ENCODE measurements at regions not wholly inside any gene's neighbourhood (a gene's known extent, or its start where the extent isn't known, plus 50 kb on each side); places are given as distances from the start of the nearest gene placed in this dataset.

DNA sequence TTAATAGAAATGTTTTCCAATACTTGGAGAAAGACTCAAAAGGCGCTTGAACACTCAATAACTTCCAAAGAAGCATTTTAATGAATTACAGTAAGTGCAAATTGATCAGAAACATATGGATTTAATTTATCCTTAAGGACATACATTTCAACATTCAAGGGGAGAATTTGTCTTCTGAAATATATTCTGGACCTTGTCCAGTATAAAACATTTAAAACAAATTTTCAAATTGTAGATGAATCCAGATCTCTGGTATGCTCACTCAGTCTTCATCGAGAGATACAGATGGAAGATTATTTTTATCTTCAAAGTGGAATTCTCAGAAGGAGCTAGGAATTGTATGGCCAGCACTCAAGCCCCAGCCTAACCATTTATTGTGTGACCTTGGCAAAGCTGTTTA lies 310.4 kb downstream of the ZNF674 start:
- no peak overlapping the region for H2AK9ac ChIP-seq (replicated peaks; ENCODE audit: low read depth, low read length, poor library complexity)
- no peak overlapping the region for H3K23ac ChIP-seq (ENCODE audit: low read depth, low read length)
- H3K9me1 ChIP-seq (ENCODE audit: insufficient read depth, low read length), result no peaks in the 10 kb centered on the region
- H4K5ac ChIP-seq (ENCODE audit: low read depth, low read length), result no peak overlapping the region
- H4K20me1 ChIP-seq (ENCODE audit: insufficient read depth, low read length), result no peaks in the 10 kb centered on the region
- no peaks in the 10 kb centered on the region for H3K36me3 ChIP-seq (ENCODE audit: control insufficient read depth, insufficient read depth, low read length)
- H2AK5ac ChIP-seq (ENCODE audit: low read depth, low read length), result no peak overlapping the region
- CTCF ChIA-PET, result no interaction called here
- H3K18ac ChIP-seq (ENCODE audit: low read depth, low read length), result no peak overlapping the region
- in situ Hi-C loops (cut with MboI; ENCODE audit: low sequenced_read_pairs) (no loop called here), dilution Hi-C loops (cut with HindIII; ENCODE audit: low sequenced_read_pairs, unreplicated experiment) (no loop called here), intact Hi-C loops (cut with micrococcal nuclease) (no loop called here)
- WGBS, 2 experiments (ENCODE audit: extremely low coverage in 2 of 2, insufficient read length in 1 of 2), result no CpG with 5 or more reads among the region's 2 CpGs
- H3K79me1 ChIP-seq (ENCODE audit: low read depth in 1 of 2, low read length in 2 of 2), result no peaks in the 10 kb centered on the region
- no peak overlapping the region for H2AFZ ChIP-seq (replicated peaks; ENCODE audit: low read length, poor library complexity)
- no peak overlapping the region for H3K27ac ChIP-seq (ENCODE audit: insufficient read depth, low read length)
- ATAC-seq (ENCODE audit: low read depth) (no peak), DNase-seq (no peak)
- H3K4ac ChIP-seq (ENCODE audit: low read depth, low read length), result no peak overlapping the region
- no peak overlapping the region for H3K4me3 ChIP-seq (ENCODE audit: insufficient read depth, low read depth, low read length)
- H3K9ac ChIP-seq (ENCODE audit: low read depth, low read length), result no peak overlapping the region
- H4K91ac ChIP-seq (ENCODE audit: insufficient read depth, low read depth, low read length), result no peak overlapping the region
- BruUV-seq (replicated peaks), result no TSS peak
- no peaks in the 10 kb centered on the region for H3K9me3 ChIP-seq (ENCODE audit: control insufficient read depth, insufficient read depth, low read length)
- peaks cover 4% of the 10 kb centered on the region for H3K27me3 ChIP-seq (ENCODE audit: control insufficient read depth, insufficient read depth, low read length)
- no peak overlapping the region for H2BK20ac ChIP-seq (ENCODE audit: low read depth, low read length)
- POLR2A ChIA-PET (ENCODE audit: unreplicated experiment), result no interaction called here
- no peak overlapping the region for H3K4me2 ChIP-seq (ENCODE audit: low read depth, low read length)
- H4K8ac ChIP-seq (ENCODE audit: low read depth in 2 of 2, low read length in 2 of 2), result no peak overlapping the region
- no peak overlapping the region for H2BK120ac ChIP-seq (ENCODE audit: low read depth, low read length)
- H2BK15ac ChIP-seq (ENCODE audit: low read depth, low read length), result no peak overlapping the region
- H3K56ac ChIP-seq (ENCODE audit: extremely low read depth, insufficient read depth, low read length), result no peak overlapping the region
- no peak overlapping the region for H2BK5ac ChIP-seq (ENCODE audit: low read depth, low read length, poor library complexity, severe bottlenecking)
- no peaks in the 10 kb centered on the region for H3K4me1 ChIP-seq (ENCODE audit: control insufficient read depth, insufficient read depth, low read length)
- TF ChIP-seq POLR2A (IDR thresholded peaks at IDR 0.05; ENCODE audit: low read depth, low read length), result no peak
- no peak for TF ChIP-seq MXI1 (IDR thresholded peaks at IDR 0.05; ENCODE audit: borderline replicate concordance, low read depth, low read length)
- TF ChIP-seq MAZ (IDR thresholded peaks at IDR 0.05; ENCODE audit: borderline replicate concordance, low read depth, low read length), result no peak
- no peak for TF ChIP-seq SMC3 (IDR thresholded peaks at IDR 0.05; ENCODE audit: low read depth, low read length)
- TF ChIP-seq, protein P1, sequence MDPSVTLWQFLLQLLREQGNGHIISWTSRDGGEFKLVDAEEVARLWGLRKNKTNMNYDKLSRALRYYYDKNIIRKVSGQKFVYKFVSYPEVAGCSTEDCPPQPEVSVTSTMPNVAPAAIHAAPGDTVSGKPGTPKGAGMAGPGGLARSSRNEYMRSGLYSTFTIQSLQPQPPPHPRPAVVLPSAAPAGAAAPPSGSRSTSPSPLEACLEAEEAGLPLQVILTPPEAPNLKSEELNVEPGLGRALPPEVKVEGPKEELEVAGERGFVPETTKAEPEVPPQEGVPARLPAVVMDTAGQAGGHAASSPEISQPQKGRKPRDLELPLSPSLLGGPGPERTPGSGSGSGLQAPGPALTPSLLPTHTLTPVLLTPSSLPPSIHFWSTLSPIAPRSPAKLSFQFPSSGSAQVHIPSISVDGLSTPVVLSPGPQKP (IDR thresholded peaks at IDR 0.05; ENCODE audit: borderline replicate concordance, low read depth, low read length), result no peak
- TF ChIP-seq MAFK (IDR thresholded peaks at IDR 0.05; ENCODE audit: low read depth, low read length), result no peak
- TF ChIP-seq RFX5 (IDR thresholded peaks at IDR 0.05; ENCODE audit: low read depth, low read length), result no peak
- no peak overlapping the region for H3K14ac ChIP-seq (replicated peaks; ENCODE audit: low read depth, low read length)

All from IMR-90 (cell line).